ENCODE measurements at regions not wholly inside any gene's neighbourhood (a gene's known extent, or its start where the extent isn't known, plus 50 kb on each side); places are given as distances from the start of the nearest gene placed in this dataset.

- no peak overlapping the region for H3K27ac ChIP-seq
- no peaks in the 10 kb centered on the region for H3K27me3 ChIP-seq
- H3K4me3 ChIP-seq: no peak overlapping the region
- no peaks in the 10 kb centered on the region for H3K9me3 ChIP-seq (ENCODE audit: low read depth)
- no peak for DNase-seq (ENCODE audit: low read depth in 1 of 2, low spot score in 1 of 2)
- no peaks in the 10 kb centered on the region for H3K36me3 ChIP-seq
- H3K4me1 ChIP-seq (ENCODE audit: low read depth): no peaks in the 10 kb centered on the region
- TF ChIP-seq CTCF (IDR thresholded peaks at IDR 0.05; ENCODE audit: low read depth, low read length): no peak
Measured at GRCh38 chr6:159358562-159358961, 189.4 kb downstream of the FNDC1 start.

GRCh38 chr6:159357211-159357915 is 188.2 kb downstream of the FNDC1 start:
- TF ChIP-seq CTCF (IDR thresholded peaks at IDR 0.05; ENCODE audit: low read depth, low read length): no peak
- Histone ChIP-seq H3K9me3 (ENCODE audit: low read depth) (no peaks in the 10 kb centered on the region), H3K36me3 (no peaks in the 10 kb centered on the region), H3K27me3 (no peaks in the 10 kb centered on the region), H3K27ac (no peak overlapping the region), H3K4me1 (ENCODE audit: low read depth) (no peaks in the 10 kb centered on the region), H3K4me3 (no peak overlapping the region)
- no peak for DNase-seq (ENCODE audit: low read depth in 1 of 2, low spot score in 1 of 2)

GRCh38 chr6:159353193-159353592 is 184.0 kb downstream of the FNDC1 start:
- no peaks in the 10 kb centered on the region for H3K9me3 ChIP-seq (ENCODE audit: low read depth)
- TF ChIP-seq CTCF (IDR thresholded peaks at IDR 0.05; ENCODE audit: low read depth, low read length): no peak
- no peaks in the 10 kb centered on the region for H3K36me3 ChIP-seq
- H3K27ac ChIP-seq: no peak overlapping the region
- no peak overlapping the region for H3K4me3 ChIP-seq
- H3K27me3 ChIP-seq: no peaks in the 10 kb centered on the region
- no peak for DNase-seq (ENCODE audit: low read depth in 1 of 2, low spot score in 1 of 2)
- no peaks in the 10 kb centered on the region for H3K4me1 ChIP-seq (ENCODE audit: low read depth)

- no peak for TF ChIP-seq CTCF (IDR thresholded peaks at IDR 0.05; ENCODE audit: low read depth, low read length)
- no peak for DNase-seq (ENCODE audit: low read depth in 1 of 2, low spot score in 1 of 2)
- Histone ChIP-seq H3K36me3 (no peaks in the 10 kb centered on the region), H3K27me3 (no peaks in the 10 kb centered on the region), H3K4me1 (ENCODE audit: low read depth) (no peaks in the 10 kb centered on the region), H3K4me3 (no peak overlapping the region), H3K27ac (no peak overlapping the region), H3K9me3 (ENCODE audit: low read depth) (no peaks in the 10 kb centered on the region)
Measured at GRCh38 chr6:159351707-159352106, 182.5 kb downstream of the FNDC1 start.

GRCh38 chr6:159349915-159350314 is 180.7 kb downstream of the FNDC1 start:
- Histone ChIP-seq H3K36me3 (no peaks in the 10 kb centered on the region), H3K4me3 (no peak overlapping the region), H3K27me3 (no peaks in the 10 kb centered on the region), H3K4me1 (ENCODE audit: low read depth) (no peaks in the 10 kb centered on the region), H3K9me3 (ENCODE audit: low read depth) (no peaks in the 10 kb centered on the region), H3K27ac (no peak overlapping the region)
- TF ChIP-seq CTCF (IDR thresholded peaks at IDR 0.05; ENCODE audit: low read depth, low read length): no peak
- no peak for DNase-seq (ENCODE audit: low read depth in 1 of 2, low spot score in 1 of 2)
